Hepatocyte (in vitro differentiated cells): ENCODE measurements at regions not wholly inside any gene's neighbourhood (a gene's known extent, or its start where the extent isn't known, plus 50 kb on each side); places are given as distances from the start of the nearest gene placed in this dataset.

Experiments
- CTCF ChIP-seq: fragments of 200-600 bp; sonication (generic); IDR thresholded peaks from 2 replicates; pipeline ENCODE4 v1.5.1; 2016; ENCODE audit warnings: antibody characterized with exemption, mild to moderate bottlenecking; ENCODE audit not compliant: poor library complexity
- EZH2 ChIP-seq: fragments of 200-600 bp; sonication (generic); IDR thresholded peaks from 2 replicates; pipeline ENCODE4 v1.6.1; 2016; ENCODE audit warnings: antibody characterized with exemption, mild to moderate bottlenecking, borderline replicate concordance
- EZH2phosphoT487 ChIP-seq: fragments of 200-600 bp; sonication (generic); IDR thresholded peaks from one replicate; pipeline ENCODE4 v1.6.1; 2018; ENCODE audit warnings: antibody characterized with exemption, mild to moderate bottlenecking, low read depth, moderate library complexity; ENCODE audit not compliant: unreplicated experiment, severe bottlenecking

DNA sequence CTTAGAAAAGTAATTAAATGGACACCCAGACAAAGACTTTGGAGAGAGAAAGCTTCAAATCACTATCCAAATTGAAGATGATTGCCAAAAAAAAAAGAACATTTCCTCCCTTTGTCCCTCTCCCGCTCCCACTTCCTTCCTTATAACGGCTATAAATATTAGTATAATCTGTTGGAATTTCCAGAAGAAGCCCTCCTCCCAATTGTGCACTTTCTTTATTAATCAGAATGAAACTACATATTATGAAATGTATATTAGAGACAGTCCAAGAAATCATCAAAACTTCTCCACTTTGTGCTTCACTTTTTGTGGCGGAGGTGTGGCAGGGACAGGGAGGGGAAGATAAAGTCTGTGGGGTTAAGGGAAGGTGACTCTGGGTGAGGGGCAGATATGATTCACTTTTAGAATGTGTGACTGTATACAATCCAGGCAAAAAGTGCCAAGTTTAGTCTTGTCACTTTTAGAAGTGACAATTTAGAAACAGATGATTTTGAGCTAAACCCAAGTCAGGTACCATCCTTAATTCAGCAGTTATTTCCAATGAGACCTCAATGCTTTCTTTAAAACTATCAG is 195.0 kb upstream of the MARCKS start:
- TF ChIP-seq EZH2: no peak
- TF ChIP-seq CTCF: no peak
- TF ChIP-seq EZH2phosphoT487: no peak
